ENCODE measurements at regions not wholly inside any gene's neighbourhood (a gene's known extent, or its start where the extent isn't known, plus 50 kb on each side); places are given as distances from the start of the nearest gene placed in this dataset.

DNA sequence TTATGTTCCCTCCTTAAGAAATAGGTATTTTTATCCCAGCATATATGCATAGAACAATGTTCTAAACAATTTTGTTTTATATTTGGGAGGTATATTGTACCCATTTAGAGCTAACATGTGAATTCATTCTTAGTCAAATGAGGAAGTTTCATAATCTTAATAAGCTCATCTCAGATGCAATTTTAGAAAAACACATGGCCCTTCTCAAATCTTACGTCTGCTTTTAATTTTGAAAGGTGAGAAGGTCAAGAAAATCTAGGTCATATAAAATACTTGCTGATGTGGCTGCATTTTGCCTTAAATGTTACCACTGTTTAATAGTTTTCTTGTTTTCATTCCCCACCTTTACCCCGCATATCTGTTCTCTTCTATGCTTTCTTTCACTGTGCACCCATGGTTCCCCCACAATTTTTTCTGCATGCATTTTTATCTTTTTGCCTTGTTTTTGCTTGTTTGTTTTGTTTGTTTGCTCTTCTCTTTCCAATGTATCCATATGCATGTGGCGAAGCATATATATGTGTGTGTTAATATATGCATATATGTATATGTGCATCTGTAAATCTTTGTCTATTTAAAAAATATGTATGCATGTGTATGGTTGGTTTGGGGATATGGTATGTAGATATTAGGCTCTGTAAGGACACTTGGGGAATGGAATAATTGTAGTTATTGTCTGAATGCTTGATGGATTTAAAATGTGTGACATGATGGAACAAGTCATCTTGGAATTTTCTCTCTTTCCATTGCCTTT is 317.1 kb downstream of the BCAT1 start:
- H3K9me3 ChIP-seq (ENCODE audit: low read depth): no peaks in the 10 kb centered on the region
- no peaks in the 10 kb centered on the region for H3K79me2 ChIP-seq
- no peak overlapping the region for H3K4me2 ChIP-seq
- H3K27me3 ChIP-seq: no peaks in the 10 kb centered on the region
- H3K4me3 ChIP-seq: no peak overlapping the region
- no peak overlapping the region for H3K27ac ChIP-seq
- H3K9me2 ChIP-seq (replicated peaks; ENCODE audit: insufficient read depth): no peaks in the 10 kb centered on the region
- H3K4me1 ChIP-seq (ENCODE audit: insufficient read depth): no peaks in the 10 kb centered on the region
- DNase-seq (ENCODE audit: low spot score): no peak
- no peaks in the 10 kb centered on the region for H4K20me1 ChIP-seq (ENCODE audit: insufficient read depth, poor library complexity, severe bottlenecking)
- H3K36me3 ChIP-seq (replicated peaks; ENCODE audit: insufficient read depth, low read depth): no peaks in the 10 kb centered on the region
- no peak overlapping the region for H2AFZ ChIP-seq
- 81% methylated on average over 3 of the region's 3 CpGs for WGBS (ENCODE audit: low lambda C conversion rate, missing lambda C conversion rate)
- no peak for TF ChIP-seq EZH2phosphoT487 (IDR thresholded peaks at IDR 0.05; ENCODE audit: low read depth, severe bottlenecking, unreplicated experiment)
- TF ChIP-seq, protein P1, sequence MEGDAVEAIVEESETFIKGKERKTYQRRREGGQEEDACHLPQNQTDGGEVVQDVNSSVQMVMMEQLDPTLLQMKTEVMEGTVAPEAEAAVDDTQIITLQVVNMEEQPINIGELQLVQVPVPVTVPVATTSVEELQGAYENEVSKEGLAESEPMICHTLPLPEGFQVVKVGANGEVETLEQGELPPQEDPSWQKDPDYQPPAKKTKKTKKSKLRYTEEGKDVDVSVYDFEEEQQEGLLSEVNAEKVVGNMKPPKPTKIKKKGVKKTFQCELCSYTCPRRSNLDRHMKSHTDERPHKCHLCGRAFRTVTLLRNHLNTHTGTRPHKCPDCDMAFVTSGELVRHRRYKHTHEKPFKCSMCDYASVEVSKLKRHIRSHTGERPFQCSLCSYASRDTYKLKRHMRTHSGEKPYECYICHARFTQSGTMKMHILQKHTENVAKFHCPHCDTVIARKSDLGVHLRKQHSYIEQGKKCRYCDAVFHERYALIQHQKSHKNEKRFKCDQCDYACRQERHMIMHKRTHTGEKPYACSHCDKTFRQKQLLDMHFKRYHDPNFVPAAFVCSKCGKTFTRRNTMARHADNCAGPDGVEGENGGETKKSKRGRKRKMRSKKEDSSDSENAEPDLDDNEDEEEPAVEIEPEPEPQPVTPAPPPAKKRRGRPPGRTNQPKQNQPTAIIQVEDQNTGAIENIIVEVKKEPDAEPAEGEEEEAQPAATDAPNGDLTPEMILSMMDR (IDR thresholded peaks at IDR 0.05; ENCODE audit: poor library complexity): no peak

DNA sequence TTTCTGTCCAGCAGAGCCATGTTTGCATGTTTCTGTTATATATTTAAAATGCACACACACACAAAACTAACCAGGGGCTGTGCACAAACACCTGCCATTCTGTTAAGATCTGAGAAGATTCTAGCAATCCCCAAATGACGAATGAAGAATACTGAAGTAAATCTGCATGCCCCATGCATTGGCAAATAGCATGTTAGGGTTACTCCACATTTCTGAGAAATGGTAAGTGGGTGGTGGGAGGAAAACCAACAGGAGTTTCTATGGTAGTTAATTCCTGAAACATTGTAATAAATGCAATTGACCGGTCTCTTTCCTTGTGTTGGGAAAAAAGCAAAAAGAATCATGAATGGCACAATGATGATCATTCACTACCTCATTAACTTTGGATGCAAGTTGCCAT is 318.0 kb downstream of the BCAT1 start:
- H3K4me2 ChIP-seq: no peak overlapping the region
- H3K4me3 ChIP-seq: no peak overlapping the region
- no peaks in the 10 kb centered on the region for H3K36me3 ChIP-seq (replicated peaks; ENCODE audit: insufficient read depth, low read depth)
- H3K79me2 ChIP-seq: no peaks in the 10 kb centered on the region
- DNase-seq (ENCODE audit: low spot score): no peak
- H2AFZ ChIP-seq: no peak overlapping the region
- no peaks in the 10 kb centered on the region for H3K27me3 ChIP-seq
- H3K9me3 ChIP-seq (ENCODE audit: low read depth): no peaks in the 10 kb centered on the region
- H3K4me1 ChIP-seq (ENCODE audit: insufficient read depth): no peaks in the 10 kb centered on the region
- TF ChIP-seq, protein P1 (IDR thresholded peaks at IDR 0.05; ENCODE audit: poor library complexity): no peak
- no peak for TF ChIP-seq EZH2phosphoT487 (IDR thresholded peaks at IDR 0.05; ENCODE audit: low read depth, severe bottlenecking, unreplicated experiment)
- no peak for TF ChIP-seq EZH2 (IDR thresholded peaks at IDR 0.05; ENCODE audit: borderline replicate concordance)
- H3K9me2 ChIP-seq (replicated peaks; ENCODE audit: insufficient read depth): no peaks in the 10 kb centered on the region
- H4K20me1 ChIP-seq (ENCODE audit: insufficient read depth, poor library complexity, severe bottlenecking): no peaks in the 10 kb centered on the region
- no peak overlapping the region for H3K27ac ChIP-seq
- WGBS (ENCODE audit: low lambda C conversion rate, missing lambda C conversion rate): 86% methylated on average over 2 of the region's 2 CpGs

DNA sequence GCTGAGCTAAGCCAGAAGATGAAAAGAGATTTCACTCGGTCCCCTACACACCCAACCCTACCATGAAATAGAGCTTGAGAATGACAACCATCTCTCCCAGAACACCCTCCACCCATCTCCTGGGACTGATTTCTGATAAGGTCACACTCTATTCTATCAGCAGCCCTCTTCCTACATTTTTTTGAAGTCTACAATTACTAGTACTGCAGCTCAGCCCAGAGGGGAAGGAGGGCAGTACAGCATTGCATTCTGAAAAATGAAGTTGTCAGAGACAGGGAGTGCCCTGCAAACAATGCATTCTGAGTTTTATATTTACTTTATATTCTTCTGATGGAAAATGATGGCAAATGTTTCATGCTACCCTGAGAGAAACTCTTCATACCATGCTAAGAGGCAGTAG is 318.5 kb downstream of the BCAT1 start:
- TF ChIP-seq, protein P1 (IDR thresholded peaks at IDR 0.05; ENCODE audit: poor library complexity): peak; percentile 16
- TF ChIP-seq EZH2 (IDR thresholded peaks at IDR 0.05; ENCODE audit: borderline replicate concordance): no peak
- no peak for TF ChIP-seq EZH2phosphoT487 (IDR thresholded peaks at IDR 0.05; ENCODE audit: low read depth, severe bottlenecking, unreplicated experiment)
- Histone ChIP-seq H3K27me3 (no peaks in the 10 kb centered on the region), H4K20me1 (ENCODE audit: insufficient read depth, poor library complexity, severe bottlenecking) (no peaks in the 10 kb centered on the region), H2AFZ (no peak overlapping the region), H3K4me2 (no peak overlapping the region), H3K4me3 (no peak overlapping the region), H3K79me2 (no peaks in the 10 kb centered on the region), H3K9me2 (replicated peaks; ENCODE audit: insufficient read depth) (no peaks in the 10 kb centered on the region), H3K36me3 (replicated peaks; ENCODE audit: insufficient read depth, low read depth) (no peaks in the 10 kb centered on the region), H3K9me3 (ENCODE audit: low read depth) (no peaks in the 10 kb centered on the region), H3K27ac (no peak overlapping the region), H3K4me1 (ENCODE audit: insufficient read depth) (no peaks in the 10 kb centered on the region)
- WGBS (ENCODE audit: low lambda C conversion rate, missing lambda C conversion rate): 86% methylated on average over 1 of the region's 1 CpG
- DNase-seq (ENCODE audit: low spot score): no peak
